ENCODE measurements at regions not wholly inside any gene's neighbourhood (a gene's known extent, or its start where the extent isn't known, plus 50 kb on each side); places are given as distances from the start of the nearest gene placed in this dataset.

DNA sequence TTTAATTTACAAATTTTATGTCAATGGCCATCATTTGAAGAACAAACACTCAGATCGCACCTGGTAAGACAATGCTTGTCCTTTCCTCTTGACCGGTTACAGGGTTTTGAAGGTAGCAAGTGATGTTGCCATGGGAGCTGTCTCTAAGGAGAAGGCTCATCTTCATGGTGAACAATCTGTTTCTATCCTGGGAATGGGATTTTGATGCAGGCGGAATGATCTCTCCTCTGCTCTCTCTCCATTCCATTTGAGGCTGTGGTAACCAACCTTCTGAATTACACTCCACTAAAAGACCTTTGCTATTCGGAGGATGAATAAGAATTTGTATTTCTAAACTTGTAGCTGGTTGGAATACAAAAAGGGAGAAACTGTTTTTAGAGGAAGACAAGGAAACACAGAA, 57.9 kb upstream of the SLC5A9 start:
- H3K27me3 Mint-ChIP-seq (ENCODE audit: low read depth): no peaks in the 10 kb centered on the region
- no peak overlapping the region for H3K27ac Mint-ChIP-seq
- no peak overlapping the region for H3K4me3 Mint-ChIP-seq
- H3K36me3 Mint-ChIP-seq (ENCODE audit: low read depth): no peaks in the 10 kb centered on the region
- no peaks in the 10 kb centered on the region for H3K4me1 Mint-ChIP-seq (ENCODE audit: low read depth)
- no peak for DNase-seq (ENCODE audit: low spot score)
- no peaks in the 10 kb centered on the region for H3K9me3 Mint-ChIP-seq

DNA sequence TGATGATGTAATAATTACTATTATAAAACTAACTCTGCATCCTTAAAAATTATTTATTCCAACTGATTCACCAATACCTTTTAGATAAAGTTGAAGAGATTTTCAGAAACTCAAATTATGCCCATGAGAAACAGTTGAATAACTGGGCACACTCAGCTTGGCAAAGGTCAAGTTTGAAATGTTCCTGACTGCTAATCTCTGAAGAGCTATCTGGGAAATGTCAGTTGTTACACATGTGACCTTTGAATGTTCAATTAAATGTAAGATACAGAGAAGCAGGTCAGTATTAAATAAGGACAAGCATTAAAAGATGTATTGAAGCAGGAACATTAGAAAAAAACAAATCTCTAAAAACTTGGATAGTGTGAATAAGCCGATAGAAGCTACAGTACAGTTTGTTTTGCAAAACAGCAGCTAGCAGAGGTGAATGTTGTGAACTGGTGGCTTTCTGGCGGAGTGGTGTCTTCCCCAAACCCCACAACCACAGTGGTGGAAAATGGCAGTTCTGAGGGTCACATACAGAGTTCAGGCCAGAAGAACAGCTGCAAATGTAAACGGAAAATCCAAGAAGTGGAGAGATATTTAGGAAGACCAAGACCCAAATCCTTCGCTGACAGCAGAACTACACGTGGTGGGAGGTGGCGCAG, 61.9 kb upstream of the SLC5A9 start:
- no peak for DNase-seq (ENCODE audit: low spot score)
- no peaks in the 10 kb centered on the region for H3K36me3 Mint-ChIP-seq (ENCODE audit: low read depth)
- no peaks in the 10 kb centered on the region for H3K27me3 Mint-ChIP-seq (ENCODE audit: low read depth)
- no peak overlapping the region for H3K4me3 Mint-ChIP-seq
- no peaks in the 10 kb centered on the region for H3K9me3 Mint-ChIP-seq
- H3K4me1 Mint-ChIP-seq (ENCODE audit: low read depth): no peaks in the 10 kb centered on the region
- H3K27ac Mint-ChIP-seq: no peak overlapping the region

GRCh38 chr1:48139275-48139674, 83.2 kb upstream of the SLC5A9 start:
- Mint-ChIP-seq H3K36me3 (ENCODE audit: low read depth) (no peaks in the 10 kb centered on the region), H3K27me3 (ENCODE audit: low read depth) (no peaks in the 10 kb centered on the region), H3K27ac (no peak overlapping the region)

DNA sequence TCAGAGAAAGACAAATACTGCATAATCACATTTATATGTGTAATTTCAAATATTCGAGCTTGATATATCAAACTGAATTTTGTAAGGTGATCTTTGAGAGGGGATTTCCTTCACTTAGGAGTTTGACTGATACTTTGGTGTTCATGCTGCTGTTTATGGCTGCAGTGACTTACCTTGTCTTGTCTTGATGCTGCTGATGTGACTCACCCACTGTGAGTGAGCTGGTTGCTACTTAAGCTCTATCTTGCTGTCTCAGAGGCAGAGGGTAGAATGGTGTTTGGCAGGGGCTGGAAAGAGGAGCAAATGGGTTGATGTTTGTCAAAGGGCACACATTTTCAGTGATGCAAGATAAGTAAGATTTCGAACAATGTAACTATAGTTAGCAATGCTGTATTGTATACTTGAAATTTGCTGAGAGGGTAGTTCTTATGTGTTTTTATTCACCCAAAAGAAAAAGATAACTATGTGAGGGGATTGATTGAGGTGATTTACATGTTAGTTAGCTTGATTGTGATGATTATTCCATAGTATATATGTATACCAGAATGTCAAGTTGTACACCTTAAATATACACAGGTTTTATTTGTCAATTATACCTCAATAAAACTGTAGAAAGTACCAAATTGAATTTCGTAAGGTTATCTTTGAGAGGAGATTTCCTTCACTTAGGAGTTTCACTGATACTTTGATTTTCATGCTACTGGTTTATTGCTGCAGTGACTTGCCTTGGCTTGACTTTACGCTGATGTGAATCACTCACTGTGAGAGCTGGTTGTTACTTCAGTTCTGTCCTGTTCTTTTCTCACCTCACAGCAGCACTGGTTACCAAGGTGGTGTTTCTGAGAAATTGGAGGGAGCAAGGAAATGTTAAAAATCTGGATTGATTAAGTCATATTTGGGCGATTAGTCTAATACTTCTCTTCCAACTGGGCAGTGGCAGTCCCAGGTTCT, 94.5 kb upstream of the SLC5A9 start:
- Mint-ChIP-seq H3K36me3 (ENCODE audit: low read depth) (no peaks in the 10 kb centered on the region), H3K27me3 (ENCODE audit: low read depth) (peaks cover 5% of the 10 kb centered on the region), H3K4me1 (ENCODE audit: low read depth) (no peaks in the 10 kb centered on the region), H3K27ac (no peak overlapping the region), H3K4me3 (no peak overlapping the region), H3K9me3 (no peaks in the 10 kb centered on the region)
- no peak for DNase-seq (ENCODE audit: low spot score)

More at GRCh38 chr1:48139275-48139674, 83.2 kb upstream of the SLC5A9 start:
- Mint-ChIP-seq H3K4me1 (ENCODE audit: low read depth) (no peaks in the 10 kb centered on the region), H3K9me3 (no peaks in the 10 kb centered on the region), H3K4me3 (no peak overlapping the region)
- no peak for DNase-seq (ENCODE audit: low spot score)

- Mint-ChIP-seq H3K27ac (no peak overlapping the region), H3K9me3 (no peaks in the 10 kb centered on the region), H3K4me1 (ENCODE audit: low read depth) (no peaks in the 10 kb centered on the region), H3K36me3 (ENCODE audit: low read depth) (no peaks in the 10 kb centered on the region), H3K4me3 (no peak overlapping the region), H3K27me3 (ENCODE audit: low read depth) (peaks cover 5% of the 10 kb centered on the region)
- DNase-seq (ENCODE audit: low spot score): no peak
Measured at GRCh38 chr1:48123647-48124046, 98.9 kb upstream of the SLC5A9 start.

- DNase-seq (ENCODE audit: low spot score): no peak
- Mint-ChIP-seq H3K4me3 (no peak overlapping the region), H3K36me3 (ENCODE audit: low read depth) (no peaks in the 10 kb centered on the region), H3K4me1 (ENCODE audit: low read depth) (no peaks in the 10 kb centered on the region), H3K9me3 (no peaks in the 10 kb centered on the region), H3K27me3 (ENCODE audit: low read depth) (peaks cover 2% of the 10 kb centered on the region), H3K27ac (no peak overlapping the region)
Measured at GRCh38 chr1:48121955-48122354, 100.6 kb upstream of the SLC5A9 start.

- H3K27me3 Mint-ChIP-seq (ENCODE audit: low read depth): peaks cover 2% of the 10 kb centered on the region
- no peak overlapping the region for H3K4me3 Mint-ChIP-seq
- no peaks in the 10 kb centered on the region for H3K36me3 Mint-ChIP-seq (ENCODE audit: low read depth)
- H3K4me1 Mint-ChIP-seq (ENCODE audit: low read depth): no peaks in the 10 kb centered on the region
- no peak overlapping the region for H3K27ac Mint-ChIP-seq
- H3K9me3 Mint-ChIP-seq: no peaks in the 10 kb centered on the region
- DNase-seq (ENCODE audit: low spot score): no peak
Measured at GRCh38 chr1:48120621-48121020, 101.9 kb upstream of the SLC5A9 start.

GRCh38 chr1:48115835-48116234, 106.7 kb upstream of the SLC5A9 start:
- H3K27ac Mint-ChIP-seq: no peak overlapping the region
- no peak overlapping the region for H3K4me3 Mint-ChIP-seq
- H3K36me3 Mint-ChIP-seq (ENCODE audit: low read depth): no peaks in the 10 kb centered on the region
- DNase-seq (ENCODE audit: low spot score): no peak
- H3K9me3 Mint-ChIP-seq: no peaks in the 10 kb centered on the region
- peaks cover 4% of the 10 kb centered on the region for H3K27me3 Mint-ChIP-seq (ENCODE audit: low read depth)
- no peaks in the 10 kb centered on the region for H3K4me1 Mint-ChIP-seq (ENCODE audit: low read depth)

DNA sequence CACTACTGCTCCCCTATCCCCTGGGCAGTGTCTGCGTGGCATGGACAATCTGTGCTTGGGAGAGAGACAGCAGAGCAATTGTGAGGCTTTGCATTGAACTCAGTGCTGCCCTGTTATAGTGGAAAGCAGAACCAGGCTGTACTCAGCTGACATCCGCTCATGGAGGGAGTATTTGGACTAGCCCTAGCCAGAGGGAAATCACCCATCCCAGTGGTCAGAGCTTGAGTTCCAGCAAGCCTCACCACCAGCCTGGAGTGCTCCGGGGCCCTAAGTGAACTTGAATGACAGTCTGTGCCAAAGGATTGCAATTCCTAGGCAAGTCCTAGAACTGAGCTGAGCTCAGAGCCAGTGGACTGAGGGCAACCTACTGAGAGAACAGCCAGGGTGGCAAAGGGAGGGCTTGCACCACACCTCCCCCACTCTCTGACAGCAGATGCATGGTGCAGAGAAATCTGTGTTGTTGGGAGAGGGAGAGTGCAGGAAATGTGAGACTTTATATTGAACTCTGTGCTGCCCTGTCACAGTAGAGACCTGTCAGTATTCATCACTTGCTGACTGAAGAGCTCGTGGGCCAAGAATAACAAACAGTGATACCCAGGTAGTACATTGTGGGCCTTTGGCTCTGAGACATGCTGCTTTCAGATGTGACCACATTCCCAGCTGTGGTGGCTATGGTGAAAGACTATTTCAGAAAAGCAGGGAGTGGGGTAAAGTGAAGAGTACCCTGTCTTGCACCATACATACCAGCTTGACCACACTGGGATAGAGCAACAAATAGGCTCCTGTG, 107.7 kb upstream of the SLC5A9 start:
- no peaks in the 10 kb centered on the region for H3K4me1 Mint-ChIP-seq (ENCODE audit: low read depth)
- DNase-seq (ENCODE audit: low spot score): no peak
- no peaks in the 10 kb centered on the region for H3K9me3 Mint-ChIP-seq
- H3K4me3 Mint-ChIP-seq: no peak overlapping the region
- H3K27ac Mint-ChIP-seq: no peak overlapping the region
- peaks cover 6% of the 10 kb centered on the region for H3K27me3 Mint-ChIP-seq (ENCODE audit: low read depth)
- no peaks in the 10 kb centered on the region for H3K36me3 Mint-ChIP-seq (ENCODE audit: low read depth)

DNA sequence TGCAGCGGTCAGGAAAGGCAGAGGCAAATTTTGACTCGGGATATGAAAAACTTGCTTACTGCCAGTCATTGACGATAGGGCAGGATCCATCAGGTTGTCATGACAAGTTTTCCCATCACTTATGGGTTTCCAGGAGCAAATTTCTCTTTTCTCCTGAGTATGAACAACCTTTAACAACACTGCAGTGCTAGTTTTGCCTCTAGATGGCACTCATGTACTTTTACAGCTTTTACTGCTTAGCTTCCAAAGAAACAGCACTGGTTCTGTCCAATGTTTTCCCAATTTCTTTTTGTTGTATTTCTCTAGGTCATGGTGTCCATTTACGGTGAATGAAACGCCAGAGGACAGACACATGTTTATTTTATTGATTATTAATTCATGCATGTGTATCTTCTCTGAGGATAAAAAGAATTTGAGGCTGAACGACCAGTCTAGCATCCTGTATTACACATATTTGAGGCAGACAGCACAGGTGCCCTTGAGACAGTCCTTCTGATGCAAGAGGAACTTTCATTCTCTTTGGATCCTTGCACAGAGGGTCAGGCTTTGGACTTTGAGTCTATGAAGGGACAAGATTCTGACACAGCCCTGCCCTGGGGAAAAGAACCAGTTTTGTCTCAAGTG, 112.3 kb upstream of the TRABD2B start:
- Mint-ChIP-seq H3K27ac (no peak overlapping the region), H3K27me3 (ENCODE audit: low read depth) (peaks cover 6% of the 10 kb centered on the region), H3K4me3 (no peak overlapping the region), H3K9me3 (no peaks in the 10 kb centered on the region), H3K36me3 (ENCODE audit: low read depth) (no peaks in the 10 kb centered on the region), H3K4me1 (ENCODE audit: low read depth) (no peaks in the 10 kb centered on the region)
- DNase-seq (ENCODE audit: low spot score): no peak

DNA sequence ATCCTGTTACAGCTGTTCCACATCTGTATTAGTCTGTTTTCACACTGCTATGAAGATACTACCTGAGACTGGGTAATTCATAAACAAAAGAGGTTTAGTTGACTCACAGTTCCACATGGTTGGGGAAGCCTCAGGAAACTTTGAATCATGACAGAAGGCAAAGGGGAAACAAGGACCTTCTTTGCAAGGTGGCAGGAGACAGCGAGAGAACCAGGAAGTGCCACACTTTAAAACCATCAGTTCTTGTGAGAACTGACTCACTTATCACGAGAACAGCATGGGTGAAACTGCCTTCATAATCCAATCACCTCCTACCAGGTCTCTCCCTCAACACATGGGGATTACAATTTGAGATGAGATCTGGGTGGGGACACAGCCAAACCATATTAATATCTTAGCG, 110.3 kb upstream of the TRABD2B start:
- H3K9me3 Mint-ChIP-seq: no peaks in the 10 kb centered on the region
- H3K36me3 Mint-ChIP-seq (ENCODE audit: low read depth): no peaks in the 10 kb centered on the region
- H3K27ac Mint-ChIP-seq: no peak overlapping the region

DNA sequence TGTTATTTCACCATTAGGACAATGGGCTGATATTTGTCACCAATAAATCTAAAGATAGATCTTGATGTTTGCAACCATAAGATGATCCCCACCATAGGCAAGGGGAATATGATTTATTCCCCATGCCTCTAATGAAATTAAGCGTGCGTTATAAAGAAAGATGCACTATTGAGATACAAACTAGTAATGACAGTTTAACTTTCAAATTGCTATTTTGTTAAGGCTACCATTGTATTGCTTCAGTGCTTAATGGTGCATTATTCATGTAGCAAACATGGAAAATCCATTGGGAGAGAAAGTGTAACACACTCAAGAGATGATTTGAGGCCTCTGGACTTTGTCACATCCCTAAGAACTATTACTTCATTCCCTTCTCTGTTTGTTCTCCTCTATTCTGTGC, 108.9 kb upstream of the TRABD2B start:
- Mint-ChIP-seq H3K27me3 (ENCODE audit: low read depth) (peaks cover 2% of the 10 kb centered on the region), H3K9me3 (no peaks in the 10 kb centered on the region), H3K36me3 (ENCODE audit: low read depth) (no peaks in the 10 kb centered on the region), H3K27ac (no peak overlapping the region), H3K4me3 (no peak overlapping the region), H3K4me1 (ENCODE audit: low read depth) (no peaks in the 10 kb centered on the region)
- DNase-seq (ENCODE audit: low spot score): no peak

More for the DNA sequence above, 110.3 kb upstream of the TRABD2B start:
- no peak for DNase-seq (ENCODE audit: low spot score)
- no peak overlapping the region for H3K4me3 Mint-ChIP-seq
- peaks cover 4% of the 10 kb centered on the region for H3K27me3 Mint-ChIP-seq (ENCODE audit: low read depth)
- H3K4me1 Mint-ChIP-seq (ENCODE audit: low read depth): no peaks in the 10 kb centered on the region

- Mint-ChIP-seq H3K9me3 (no peaks in the 10 kb centered on the region), H3K4me3 (no peak overlapping the region), H3K27me3 (ENCODE audit: low read depth) (no peaks in the 10 kb centered on the region), H3K27ac (no peak overlapping the region), H3K36me3 (ENCODE audit: low read depth) (no peaks in the 10 kb centered on the region), H3K4me1 (ENCODE audit: low read depth) (no peaks in the 10 kb centered on the region)
- no peak for DNase-seq (ENCODE audit: low spot score)
Measured at GRCh38 chr1:48105165-48105564, 108.0 kb upstream of the TRABD2B start.
